Activated T-helper 1 cell treated with anti-CD3 and anti-CD28 coated beads, Interleukin-12 subunit alpha, Interleukin-12 subunit beta, Interleukin-2, Interleukin-4 antibody, amounts not matched to agents 30 ng/mL and 10 ng/mL and 1 ng/mL, durations not matched to agents 14 hours and 24 hours and 36 hours (primary cell): ENCODE measurements at regions not wholly inside any gene's neighbourhood (a gene's known extent, or its start where the extent isn't known, plus 50 kb on each side); places are given as distances from the start of the nearest gene placed in this dataset.

ENCODE experiments used
- DNase-seq: peaks from one replicate; pipeline ENCODE4 v3.0.0; 2021; ENCODE audit warnings: low spot score
- H3K27ac Mint-ChIP-seq: one replicate; pipeline ENCODE4 v1.8.0; 2021; ENCODE audit warnings: mild to moderate bottlenecking, mixed read lengths
- H3K27me3 Mint-ChIP-seq: one replicate; pipeline ENCODE4 v1.8.0; 2022; ENCODE audit warnings: mild to moderate bottlenecking, moderate library complexity, mixed read lengths; ENCODE audit not compliant: insufficient read depth
- H3K36me3 Mint-ChIP-seq: one replicate; pipeline ENCODE4 v1.8.0; 2021; ENCODE audit warnings: low read depth, mixed read lengths
- H3K4me1 Mint-ChIP-seq: one replicate; pipeline ENCODE4 v1.8.0; 2021; ENCODE audit warnings: low read depth, mixed read lengths
- H3K4me3 Mint-ChIP-seq: one replicate; pipeline ENCODE4 v1.8.0; 2021; ENCODE audit warnings: mild to moderate bottlenecking, moderate library complexity, mixed read lengths
- H3K9me3 Mint-ChIP-seq: one replicate; pipeline ENCODE4 v1.8.0; 2021; ENCODE audit warnings: mixed read lengths
- intact Hi-C: fragments of 100-400 bp; cut with micrococcal nuclease; formaldehyde crosslinking; loops from one replicate; pipeline ENCODE4 v1.15.1; 2024

DNA sequence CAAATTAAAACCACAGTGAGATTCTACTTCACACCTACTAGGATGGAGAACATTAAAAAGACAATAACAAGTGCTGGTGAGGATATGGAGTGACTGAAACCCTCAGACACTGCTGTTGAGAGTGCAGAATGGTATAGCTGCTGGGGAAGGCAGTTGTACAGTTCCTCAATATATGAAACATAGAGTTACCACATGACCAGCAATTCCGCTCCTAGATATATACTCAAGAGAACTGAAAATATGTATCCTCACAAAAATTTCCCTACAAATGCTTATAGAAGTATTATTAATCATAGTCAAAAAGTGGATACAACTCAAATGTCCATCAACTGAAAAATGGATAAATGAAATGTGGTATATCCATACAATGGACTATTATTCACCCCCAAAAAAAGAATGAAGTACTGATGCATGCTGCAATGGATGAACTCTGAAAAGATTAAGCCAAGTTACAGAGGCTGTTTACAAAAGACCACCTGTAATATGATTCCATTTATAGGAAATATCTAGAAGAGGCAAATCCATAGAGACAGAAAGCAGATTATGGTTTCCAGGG lies 164.7 kb upstream of the IGF1R start:
- no peak for DNase-seq
- Mint-ChIP-seq H3K9me3 (peaks cover 3% of the 10 kb centered on the region), H3K4me1 (no peaks in the 10 kb centered on the region), H3K27me3 (peaks cover 4% of the 10 kb centered on the region), H3K27ac (no peak overlapping the region), H3K36me3 (no peaks in the 10 kb centered on the region), H3K4me3 (no peak overlapping the region)
- intact Hi-C loops, result no loop called here

- H3K27ac Mint-ChIP-seq, result no peak overlapping the region
- no peaks in the 10 kb centered on the region for H3K4me1 Mint-ChIP-seq
- DNase-seq, result no peak
- H3K4me3 Mint-ChIP-seq, result no peak overlapping the region
- intact Hi-C loops, result no loop called here
- peaks cover 4% of the 10 kb centered on the region for H3K27me3 Mint-ChIP-seq
- H3K36me3 Mint-ChIP-seq, result no peaks in the 10 kb centered on the region
- peaks cover 3% of the 10 kb centered on the region for H3K9me3 Mint-ChIP-seq
Observed at GRCh38 chr15:98484914-98485313, 163.4 kb upstream of the IGF1R start.

GRCh38 chr15:98485451-98485850 lies 162.9 kb upstream of the IGF1R start:
- Mint-ChIP-seq H3K4me1 (no peaks in the 10 kb centered on the region), H3K27me3 (peaks cover 4% of the 10 kb centered on the region), H3K36me3 (no peaks in the 10 kb centered on the region), H3K9me3 (peaks cover 3% of the 10 kb centered on the region), H3K4me3 (no peak overlapping the region), H3K27ac (no peak overlapping the region)
- intact Hi-C loops, result no loop called here
- no peak for DNase-seq

DNA sequence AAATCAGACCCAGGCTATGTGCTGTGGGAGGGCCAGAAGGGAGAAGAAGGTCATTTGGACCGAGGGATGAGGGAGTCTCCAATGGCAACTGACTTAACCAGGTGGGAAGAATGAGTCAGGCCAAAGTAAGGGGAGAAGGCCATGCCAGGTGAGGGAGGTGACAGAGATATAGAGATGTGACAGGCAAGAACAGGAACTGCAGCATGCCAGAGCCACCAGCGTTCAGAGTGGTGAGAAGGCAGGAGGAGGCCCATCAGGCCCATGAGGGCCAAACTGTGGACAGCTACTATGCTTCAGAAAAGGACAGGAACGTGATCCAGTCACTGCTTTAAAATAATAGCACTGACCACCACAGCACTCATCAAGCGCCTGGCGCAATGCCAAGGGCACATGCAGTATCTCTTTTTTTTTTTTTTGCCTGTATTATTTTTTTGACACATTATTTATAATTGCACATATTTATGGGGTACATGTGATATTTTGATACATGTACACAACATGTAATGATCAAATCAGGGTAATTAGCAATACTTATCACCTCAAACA lies 154.3 kb upstream of the IGF1R start:
- intact Hi-C loops, result no loop called here
- H3K4me1 Mint-ChIP-seq, result no peaks in the 10 kb centered on the region
- DNase-seq, result no peak
- H3K27me3 Mint-ChIP-seq, result no peaks in the 10 kb centered on the region
- H3K27ac Mint-ChIP-seq, result no peak overlapping the region
- H3K4me3 Mint-ChIP-seq, result no peak overlapping the region
- H3K9me3 Mint-ChIP-seq, result peaks cover 3% of the 10 kb centered on the region
- H3K36me3 Mint-ChIP-seq, result no peaks in the 10 kb centered on the region

DNA sequence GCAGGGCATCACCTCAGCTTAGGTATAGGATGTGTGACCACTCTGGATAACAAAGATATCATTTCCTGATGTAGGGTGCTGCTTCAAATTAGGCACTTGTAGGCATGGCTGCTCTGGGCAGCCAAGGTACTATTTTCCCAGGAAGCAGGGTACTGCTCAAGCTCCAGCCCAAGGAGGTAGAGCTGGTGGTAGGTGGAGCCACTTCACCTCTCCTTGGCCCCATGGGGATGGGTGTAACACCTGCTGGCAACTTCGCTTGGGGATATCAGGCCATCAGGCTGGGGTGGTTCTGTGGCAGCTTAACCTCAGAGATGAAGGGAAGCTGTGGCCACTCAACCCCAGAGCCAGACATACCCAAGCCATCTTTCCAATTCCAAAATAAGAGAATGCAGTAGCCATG lies 147.1 kb upstream of the IGF1R start:
- Mint-ChIP-seq H3K4me1 (no peaks in the 10 kb centered on the region), H3K9me3 (peaks cover 8% of the 10 kb centered on the region), H3K27me3 (peaks cover 16% of the 10 kb centered on the region), H3K27ac (no peak overlapping the region), H3K4me3 (no peak overlapping the region), H3K36me3 (no peaks in the 10 kb centered on the region)
- no peak for DNase-seq
- intact Hi-C loops, result no loop called here

DNA sequence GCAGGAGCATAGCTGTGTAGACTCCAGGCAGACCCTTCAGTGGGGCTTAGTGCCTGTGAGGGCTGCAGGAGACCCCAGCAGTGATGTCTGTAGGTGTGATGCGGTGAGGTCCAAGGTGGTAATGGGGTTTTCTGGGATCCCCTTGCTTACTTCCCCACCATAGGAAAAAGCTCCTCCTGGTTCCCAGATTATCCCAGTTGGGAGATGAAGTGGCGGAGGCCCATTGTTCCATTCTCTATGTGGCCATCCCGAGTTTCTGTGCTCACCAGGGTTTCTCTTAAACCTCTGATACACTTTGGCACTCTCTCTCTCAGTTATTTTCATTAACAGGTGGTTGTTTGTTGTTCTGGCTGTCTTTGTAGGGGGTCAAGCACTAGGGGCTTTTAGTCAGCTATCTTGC lies 146.7 kb upstream of the IGF1R start:
- intact Hi-C loops, result no loop called here
- Mint-ChIP-seq H3K27ac (no peak overlapping the region), H3K9me3 (peaks cover 8% of the 10 kb centered on the region), H3K4me3 (no peak overlapping the region), H3K27me3 (peaks cover 16% of the 10 kb centered on the region), H3K36me3 (no peaks in the 10 kb centered on the region), H3K4me1 (no peaks in the 10 kb centered on the region)
- DNase-seq, result no peak

DNA sequence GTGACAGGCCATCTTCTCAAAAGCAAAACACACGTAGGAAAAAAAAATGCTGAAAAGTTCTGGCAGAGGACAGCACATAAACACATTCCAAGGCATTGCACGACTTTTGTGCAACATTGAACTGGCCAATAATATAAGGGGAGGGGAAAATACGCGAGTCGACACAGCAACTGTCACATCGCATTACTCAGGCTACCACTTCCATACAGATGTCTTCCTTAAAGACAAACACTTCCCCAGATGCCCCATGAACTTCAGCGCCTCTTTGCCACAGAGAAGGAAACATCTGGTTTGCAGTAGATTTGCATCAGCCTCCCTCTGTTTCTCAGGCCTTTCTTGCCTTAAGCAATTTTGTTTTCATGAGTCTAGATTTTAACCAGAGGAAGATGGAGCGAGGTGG lies 144.4 kb upstream of the IGF1R start:
- Mint-ChIP-seq H3K4me3 (no peak overlapping the region), H3K27me3 (peaks cover 32% of the 10 kb centered on the region), H3K9me3 (peaks cover 5% of the 10 kb centered on the region), H3K27ac (no peak overlapping the region), H3K36me3 (no peaks in the 10 kb centered on the region), H3K4me1 (no peaks in the 10 kb centered on the region)
- no peak for DNase-seq
- intact Hi-C loops, result no loop called here

DNA sequence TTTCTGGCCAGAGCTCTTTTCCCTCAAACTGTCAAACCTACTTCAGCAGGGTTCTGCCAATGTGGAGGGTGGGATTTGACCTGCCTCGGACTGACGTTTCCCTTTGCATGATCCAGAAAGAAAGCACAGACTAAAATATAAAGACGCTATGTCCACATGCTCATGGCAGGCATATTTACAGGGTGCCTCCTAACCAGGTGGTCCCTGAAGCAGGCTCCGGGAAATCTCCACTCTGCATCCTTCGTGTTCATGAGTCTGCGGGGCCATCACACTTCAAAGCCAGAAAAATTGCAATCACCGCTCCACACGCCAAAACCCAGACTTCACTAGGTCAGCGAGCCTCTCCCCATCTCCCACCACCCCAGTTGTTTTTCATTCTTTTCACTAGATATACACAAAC lies 143.3 kb upstream of the IGF1R start:
- H3K9me3 Mint-ChIP-seq, result no peaks in the 10 kb centered on the region
- intact Hi-C loops, result no loop called here

GRCh38 chr15:98505611-98506031 lies 142.7 kb upstream of the IGF1R start:
- intact Hi-C loops, result no loop called here
- Mint-ChIP-seq H3K9me3 (no peaks in the 10 kb centered on the region), H3K27ac (no peak overlapping the region), H3K36me3 (no peaks in the 10 kb centered on the region), H3K27me3 (peaks cover 39% of the 10 kb centered on the region), H3K4me1 (no peaks in the 10 kb centered on the region), H3K4me3 (no peak overlapping the region)
- DNase-seq, result no peak

More for the DNA sequence above, 143.3 kb upstream of the IGF1R start:
- Mint-ChIP-seq H3K4me3 (no peak overlapping the region), H3K4me1 (no peaks in the 10 kb centered on the region), H3K27ac (no peak overlapping the region), H3K27me3 (peaks cover 36% of the 10 kb centered on the region), H3K36me3 (no peaks in the 10 kb centered on the region)
- DNase-seq, result no peak

- no peak overlapping the region for H3K4me3 Mint-ChIP-seq
- intact Hi-C loops, result no loop called here
- no peaks in the 10 kb centered on the region for H3K4me1 Mint-ChIP-seq
- no peaks in the 10 kb centered on the region for H3K9me3 Mint-ChIP-seq
- H3K36me3 Mint-ChIP-seq, result no peaks in the 10 kb centered on the region
- no peak for DNase-seq
- peaks cover 39% of the 10 kb centered on the region for H3K27me3 Mint-ChIP-seq
- H3K27ac Mint-ChIP-seq, result no peak overlapping the region
Observed at GRCh38 chr15:98506172-98506571, 142.2 kb upstream of the IGF1R start.

DNA sequence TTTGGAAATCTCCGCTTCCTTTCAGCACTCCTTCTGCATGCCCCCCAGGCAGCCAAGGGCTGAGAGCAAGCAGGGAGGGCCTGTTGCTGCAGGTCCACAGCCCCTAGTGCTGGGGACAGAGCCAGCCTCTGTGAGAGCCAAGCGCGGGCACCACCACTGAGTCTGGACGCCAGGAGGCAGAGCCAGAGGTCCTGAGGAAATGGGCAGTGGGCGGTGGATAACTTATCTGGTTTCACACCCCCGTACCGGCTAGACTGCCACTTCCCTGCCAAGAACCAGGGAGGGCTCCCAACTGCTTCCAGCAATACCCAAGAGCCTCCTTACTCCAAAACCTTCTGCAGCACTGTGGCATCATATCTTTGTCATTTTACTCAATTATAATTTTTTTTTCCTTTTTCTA lies 141.6 kb upstream of the IGF1R start:
- no peak for DNase-seq
- H3K27ac Mint-ChIP-seq, result no peak overlapping the region
- no peak overlapping the region for H3K4me3 Mint-ChIP-seq
- no peaks in the 10 kb centered on the region for H3K36me3 Mint-ChIP-seq
- H3K9me3 Mint-ChIP-seq, result no peaks in the 10 kb centered on the region
- no peaks in the 10 kb centered on the region for H3K4me1 Mint-ChIP-seq
- peaks cover 39% of the 10 kb centered on the region for H3K27me3 Mint-ChIP-seq
- intact Hi-C loops, result no loop called here

DNA sequence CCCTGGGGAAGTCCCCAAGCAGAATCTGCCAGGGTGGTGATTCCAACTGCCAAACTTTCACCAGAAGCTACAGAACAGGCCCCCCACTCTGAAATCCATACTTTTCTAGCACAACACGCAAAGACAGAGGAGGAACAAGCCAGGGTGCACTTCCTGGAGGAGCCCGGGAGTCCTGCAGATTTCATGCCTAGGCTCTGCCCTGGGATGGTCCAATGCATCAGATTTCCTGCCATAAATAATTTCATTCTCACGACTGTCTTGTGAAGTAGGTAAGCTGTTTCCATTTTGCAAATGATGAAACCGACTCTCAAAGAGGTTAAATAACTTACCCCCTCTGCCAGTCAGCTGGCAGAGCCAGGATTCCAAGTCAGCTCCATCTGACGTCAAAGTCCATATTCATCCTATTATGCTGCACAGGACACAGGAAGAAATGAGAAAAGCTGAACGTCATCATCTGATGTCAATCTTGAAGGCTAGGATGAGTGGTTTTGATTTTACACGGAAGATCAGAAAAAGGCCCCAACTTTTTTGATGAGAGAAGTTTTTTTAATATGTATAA lies 134.8 kb upstream of the IGF1R start:
- Mint-ChIP-seq H3K4me3 (no peak overlapping the region), H3K9me3 (no peaks in the 10 kb centered on the region), H3K27me3 (peaks cover 16% of the 10 kb centered on the region), H3K36me3 (no peaks in the 10 kb centered on the region), H3K27ac (no peak overlapping the region), H3K4me1 (no peaks in the 10 kb centered on the region)
- DNase-seq, result no peak
- intact Hi-C loops, result no loop called here

- Mint-ChIP-seq H3K4me3 (no peak overlapping the region), H3K27ac (no peak overlapping the region), H3K9me3 (no peaks in the 10 kb centered on the region), H3K4me1 (peaks cover 3% of the 10 kb centered on the region), H3K36me3 (no peaks in the 10 kb centered on the region), H3K27me3 (peaks cover 13% of the 10 kb centered on the region)
- no peak for DNase-seq
- intact Hi-C loops, result no loop called here
Observed at GRCh38 chr15:98514034-98514622, 134.2 kb upstream of the IGF1R start.
